H9 (cell line): ENCODE measurements at regions not wholly inside any gene's neighbourhood (a gene's known extent, or its start where the extent isn't known, plus 50 kb on each side); places are given as distances from the start of the nearest gene placed in this dataset.

ENCODE experiments used
- DNase-seq: peaks from one replicate; pipeline ENCODE4 v3.0.0-alpha.2; 2017
- H2AFZ ChIP-seq: one replicate; pipeline ENCODE4 v1.6.1; 2013; ENCODE audit warnings: mild to moderate bottlenecking, low read length, control low read depth, moderate library complexity
- H2AK5ac ChIP-seq: 2 replicates; pipeline ENCODE4 v1.6.1; 2013; ENCODE audit warnings: low read length, control low read depth, mixed read lengths; ENCODE audit not compliant: insufficient read length
- H2BK120ac ChIP-seq: one replicate; pipeline ENCODE4 v1.6.1; 2013; ENCODE audit warnings: low read depth, mild to moderate bottlenecking, low read length, control low read depth, inconsistent platforms; ENCODE audit not compliant: poor library complexity, severe bottlenecking
- H2BK12ac ChIP-seq: 2 replicates; pipeline ENCODE4 v1.6.1; 2013; ENCODE audit warnings: low read length, control low read depth, mixed read lengths, low read depth; ENCODE audit not compliant: insufficient read length
- H2BK15ac ChIP-seq: 2 replicates; pipeline ENCODE4 v1.6.1; 2013; ENCODE audit warnings: low read depth, low read length, control low read depth
- H2BK20ac ChIP-seq: one replicate; pipeline ENCODE4 v1.6.1; 2013; ENCODE audit warnings: low read depth, mild to moderate bottlenecking, low read length, control low read depth, inconsistent platforms; ENCODE audit not compliant: poor library complexity, severe bottlenecking
- H2BK5ac ChIP-seq: 2 replicates; pipeline ENCODE4 v1.6.1; 2013; ENCODE audit warnings: low read length, control low read depth, mixed read lengths; ENCODE audit not compliant: insufficient read length
- H3K14ac ChIP-seq: 2 replicates; pipeline ENCODE4 v1.6.1; 2013; ENCODE audit warnings: low read length, control low read depth; ENCODE audit not compliant: insufficient read depth
- H3K18ac ChIP-seq: 2 replicates; pipeline ENCODE4 v1.6.1; 2013; ENCODE audit warnings: low read depth, mild to moderate bottlenecking, mixed read lengths, low read length, control low read depth; ENCODE audit not compliant: insufficient read length
- H3K23ac ChIP-seq: 2 replicates; pipeline ENCODE4 v1.6.1; 2013; ENCODE audit warnings: low read length, control low read depth, mixed read lengths, low read depth; ENCODE audit not compliant: insufficient read length
- H3K23me2 ChIP-seq: 2 replicates; pipeline ENCODE4 v1.6.1; 2013; ENCODE audit warnings: low read depth, mild to moderate bottlenecking, mixed read lengths, low read length, control low read depth; ENCODE audit not compliant: insufficient read length, poor library complexity, severe bottlenecking
- H3K27ac ChIP-seq: 2 replicates; pipeline ENCODE4 v1.5.1; 2013; ENCODE audit warnings: low read length, control low read depth, mixed read lengths, low read depth; ENCODE audit not compliant: insufficient read length
- H3K27me3 ChIP-seq: 2 replicates; pipeline ENCODE4 v1.6.1; 2013; ENCODE audit warnings: low read length, control low read depth, inconsistent platforms; ENCODE audit not compliant: insufficient read depth
- H3K4ac ChIP-seq: 2 replicates; pipeline ENCODE4 v1.6.1; 2013; ENCODE audit warnings: low read depth, mild to moderate bottlenecking, control low read depth, inconsistent platforms, low read length, moderate library complexity
- H3K4me1 ChIP-seq: 2 replicates; pipeline ENCODE4 v1.6.1; 2013; ENCODE audit warnings: low read length, control low read depth, inconsistent platforms; ENCODE audit not compliant: insufficient read depth
- H3K4me2 ChIP-seq: 2 replicates; pipeline ENCODE4 v1.6.1; 2013; ENCODE audit warnings: low read length, control low read depth, mixed read lengths; ENCODE audit not compliant: insufficient read length, insufficient read depth
- H3K56ac ChIP-seq: 2 replicates; pipeline ENCODE4 v1.6.1; 2013; ENCODE audit warnings: low read depth, mild to moderate bottlenecking, mixed read lengths, low read length, control low read depth; ENCODE audit not compliant: insufficient read length
- H3K79me1 ChIP-seq: 2 replicates; pipeline ENCODE4 v1.6.1; 2013; ENCODE audit warnings: low read depth, mild to moderate bottlenecking, moderate library complexity, low read length, control low read depth, inconsistent platforms; ENCODE audit not compliant: insufficient read depth, poor library complexity, severe bottlenecking
- H3K79me2 ChIP-seq: 2 replicates; pipeline ENCODE4 v1.6.1; 2013; ENCODE audit warnings: low read length, control low read depth, inconsistent platforms; ENCODE audit not compliant: insufficient read depth
- H3K9ac ChIP-seq: 2 replicates; pipeline ENCODE4 v1.6.1; 2013; ENCODE audit warnings: low read length, control low read depth, mixed read lengths; ENCODE audit not compliant: insufficient read length; ENCODE audit errors: extremely low read depth
- H3K9me3 ChIP-seq: one replicate; pipeline ENCODE4 v1.6.1; 2013; ENCODE audit warnings: low read depth, low read length, inconsistent platforms; ENCODE audit not compliant: control insufficient read depth
- H3T11ph ChIP-seq: one replicate; pipeline ENCODE4 v1.6.1; 2013; ENCODE audit warnings: mild to moderate bottlenecking, low read length, control low read depth, inconsistent platforms
- H4K20me1 ChIP-seq: one replicate; pipeline ENCODE4 v1.6.1; 2013; ENCODE audit not compliant: control insufficient read depth, insufficient read length, insufficient read depth
- H4K5ac ChIP-seq: 2 replicates; pipeline ENCODE4 v1.6.1; 2013; ENCODE audit warnings: low read depth, mild to moderate bottlenecking, mixed read lengths, low read length, control low read depth; ENCODE audit not compliant: insufficient read length
- H4K8ac ChIP-seq: replicated peaks from 2 replicates; pipeline ENCODE4 v1.6.1; 2013; ENCODE audit warnings: low read length, control low read depth, mixed read lengths, low read depth; ENCODE audit not compliant: insufficient read length
- H4K91ac ChIP-seq: 2 replicates; pipeline ENCODE4 v1.6.1; 2013; ENCODE audit warnings: low read depth, mild to moderate bottlenecking, moderate library complexity, mixed read lengths, low read length, control low read depth; ENCODE audit not compliant: insufficient read length
- H3K27ac Mint-ChIP-seq, 3 experiments: 2 replicates in 2 of 3; 3 replicates in 1 of 3; pipeline ENCODE4 v1.8.0; 2020 to 2021; ENCODE audit warnings: mixed read lengths in 3 of 3, mild to moderate bottlenecking in 1 of 3, moderate library complexity in 1 of 3
- H3K27me3 Mint-ChIP-seq: 2 replicates; pipeline ENCODE4 v1.8.0; 2021; ENCODE audit warnings: low read depth, mild to moderate bottlenecking, moderate library complexity, mixed read lengths
- H3K36me3 Mint-ChIP-seq, 3 experiments: 2 replicates in 2 of 3; 3 replicates in 1 of 3; pipeline ENCODE4 v1.8.0; 2020 to 2021; ENCODE audit warnings: low read depth in 3 of 3, mixed read lengths in 3 of 3; ENCODE audit not compliant: insufficient read depth in 1 of 3
- H3K4me1 Mint-ChIP-seq, 2 experiments: 2 replicates each; pipeline ENCODE4 v1.8.0; 2020; ENCODE audit warnings: mixed read lengths in 2 of 2
- H3K4me3 Mint-ChIP-seq, 2 experiments: 2 replicates in 1 of 2; 3 replicates in 1 of 2; pipeline ENCODE4 v1.8.0; 2020 to 2021; ENCODE audit warnings: mild to moderate bottlenecking in 2 of 2, mixed read lengths in 2 of 2, moderate library complexity in 1 of 2
- H3K9me3 Mint-ChIP-seq, 2 experiments: 2 replicates in 1 of 2; 3 replicates in 1 of 2; pipeline ENCODE4 v1.8.0; 2020; ENCODE audit warnings: mild to moderate bottlenecking in 2 of 2, mixed read lengths in 2 of 2, moderate library complexity in 1 of 2
- WGBS: extraction: QIAGEN DNeasy Blood & Tissue Kit; methylation state at CpG from one replicate; pipeline ENCODE4 v1.1.7; 2013; ENCODE audit warnings: missing lambda C conversion rate, low lambda C conversion rate, mixed read lengths; ENCODE audit not compliant: insufficient read length; ENCODE audit errors: extremely low coverage; 5-methylcytosine and 5-hydroxymethylcytosine counted together
- TF ChIP-seq, protein P1 (sequence below): fragments of 200-600 bp; sonication (generic); conservative IDR thresholded peaks from 3 replicates; pipeline ENCODE4 v1.8.0; 2021; ENCODE audit warnings: antibody characterized with exemption, mild to moderate bottlenecking

DNA sequence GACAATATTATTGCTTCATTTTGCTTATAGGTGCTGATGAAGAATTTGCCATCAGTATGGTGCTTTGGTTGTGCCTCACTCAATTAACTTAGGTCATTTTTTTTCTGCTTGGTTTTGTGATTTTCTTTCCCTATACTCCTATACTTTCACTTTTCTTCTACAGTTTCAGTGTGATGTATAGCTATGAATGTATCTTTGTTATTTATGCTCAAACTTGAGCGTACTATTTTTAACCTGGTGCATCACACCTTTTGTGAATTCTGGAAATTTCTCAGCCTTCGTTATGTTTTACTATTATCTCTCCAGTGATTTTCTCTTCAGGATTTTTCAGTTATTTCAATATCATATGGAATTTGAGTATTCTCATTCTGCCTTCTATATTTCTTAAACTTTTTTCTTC lies 2035.3 kb upstream of the LRRTM1 start:
- H3K9me3 Mint-ChIP-seq: no peaks in the 10 kb centered on the region

More for the DNA sequence above, 2035.3 kb upstream of the LRRTM1 start:
- Mint-ChIP-seq H3K27ac (no peak overlapping the region), H3K36me3 (no peaks in the 10 kb centered on the region), H3K4me1 (peaks cover 0 to 2% of the 10 kb centered on the region in 2 experiments; a peak in 1 of 4 replicates), H3K27me3 (no peaks in the 10 kb centered on the region), H3K4me3 (no peak overlapping the region)
- no peak overlapping the region for H3T11ph ChIP-seq
- H2BK120ac ChIP-seq: no peak overlapping the region
- no peak overlapping the region for H3K14ac ChIP-seq
- H4K20me1 ChIP-seq: no peaks in the 10 kb centered on the region
- no peak overlapping the region for H4K5ac ChIP-seq
- no peak overlapping the region for H2BK15ac ChIP-seq
- H3K79me1 ChIP-seq: no peaks in the 10 kb centered on the region
- no peak overlapping the region for H4K91ac ChIP-seq
- H2BK20ac ChIP-seq: no peak overlapping the region
- no peak overlapping the region for H3K4me2 ChIP-seq
- no peak overlapping the region for H2AK5ac ChIP-seq
- no peaks in the 10 kb centered on the region for H3K9me3 ChIP-seq
- no peaks in the 10 kb centered on the region for H3K79me2 ChIP-seq
- no peak overlapping the region for H3K27ac ChIP-seq
- H2AFZ ChIP-seq: no peak overlapping the region
- H3K56ac ChIP-seq: no peak overlapping the region
- TF ChIP-seq, protein P1, sequence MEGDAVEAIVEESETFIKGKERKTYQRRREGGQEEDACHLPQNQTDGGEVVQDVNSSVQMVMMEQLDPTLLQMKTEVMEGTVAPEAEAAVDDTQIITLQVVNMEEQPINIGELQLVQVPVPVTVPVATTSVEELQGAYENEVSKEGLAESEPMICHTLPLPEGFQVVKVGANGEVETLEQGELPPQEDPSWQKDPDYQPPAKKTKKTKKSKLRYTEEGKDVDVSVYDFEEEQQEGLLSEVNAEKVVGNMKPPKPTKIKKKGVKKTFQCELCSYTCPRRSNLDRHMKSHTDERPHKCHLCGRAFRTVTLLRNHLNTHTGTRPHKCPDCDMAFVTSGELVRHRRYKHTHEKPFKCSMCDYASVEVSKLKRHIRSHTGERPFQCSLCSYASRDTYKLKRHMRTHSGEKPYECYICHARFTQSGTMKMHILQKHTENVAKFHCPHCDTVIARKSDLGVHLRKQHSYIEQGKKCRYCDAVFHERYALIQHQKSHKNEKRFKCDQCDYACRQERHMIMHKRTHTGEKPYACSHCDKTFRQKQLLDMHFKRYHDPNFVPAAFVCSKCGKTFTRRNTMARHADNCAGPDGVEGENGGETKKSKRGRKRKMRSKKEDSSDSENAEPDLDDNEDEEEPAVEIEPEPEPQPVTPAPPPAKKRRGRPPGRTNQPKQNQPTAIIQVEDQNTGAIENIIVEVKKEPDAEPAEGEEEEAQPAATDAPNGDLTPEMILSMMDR: no peak
- H3K23ac ChIP-seq: no peak overlapping the region
- H2BK5ac ChIP-seq: no peak overlapping the region
- H4K8ac ChIP-seq: no peak overlapping the region
- no peak overlapping the region for H3K18ac ChIP-seq
- H3K27me3 ChIP-seq: no peaks in the 10 kb centered on the region
- no peak overlapping the region for H3K4ac ChIP-seq
- no peaks in the 10 kb centered on the region for H3K4me1 ChIP-seq
- H3K9ac ChIP-seq: no peak overlapping the region
- DNase-seq: no peak
- no peak overlapping the region for H2BK12ac ChIP-seq
- H3K23me2 ChIP-seq: no peaks in the 10 kb centered on the region
- WGBS: no CpG with 5 or more reads among the region's 2 CpGs
